ENCODE measurements at regions not wholly inside any gene's neighbourhood (a gene's known extent, or its start where the extent isn't known, plus 50 kb on each side); places are given as distances from the start of the nearest gene placed in this dataset.

GRCh38 chr9:28249424-28249823 is 676.1 kb upstream of the C9orf72 start:
- Histone ChIP-seq H3K4me1 (replicated peaks; ENCODE audit: insufficient read depth) (no peaks in the 10 kb centered on the region), H3K79me2 (ENCODE audit: low read depth) (no peaks in the 10 kb centered on the region), H3K9me2 (ENCODE audit: insufficient read depth) (no peaks in the 10 kb centered on the region), H3K9me3 (ENCODE audit: insufficient read depth, low read depth) (no peaks in the 10 kb centered on the region), H3K4me3 (no peak overlapping the region), H2AFZ (no peak overlapping the region), H3K36me3 (ENCODE audit: low read depth) (no peaks in the 10 kb centered on the region), H3K27me3 (ENCODE audit: insufficient read depth, low read depth) (no peaks in the 10 kb centered on the region), H4K20me1 (ENCODE audit: insufficient read depth) (no peaks in the 10 kb centered on the region), H3K27ac (no peak overlapping the region), H3F3A (ENCODE audit: insufficient read depth, low read depth) (no peaks in the 10 kb centered on the region), H3K4me2 (no peak overlapping the region)
- BruUV-seq (replicated peaks), result no TSS peak
- ChIA-PET POLR2A (ENCODE audit: unreplicated experiment) (no interaction called here), CTCF (no interaction called here)
- DNase-seq, result no peak
- intact Hi-C loops (cut with micrococcal nuclease; ENCODE audit: unreplicated experiment), result no loop called here
- TF ChIP-seq EZH2 (IDR thresholded peaks at IDR 0.05; ENCODE audit: low read depth), result no peak
- TF ChIP-seq CTCF (conservative IDR thresholded peaks at IDR 0.05), result no peak

DNA sequence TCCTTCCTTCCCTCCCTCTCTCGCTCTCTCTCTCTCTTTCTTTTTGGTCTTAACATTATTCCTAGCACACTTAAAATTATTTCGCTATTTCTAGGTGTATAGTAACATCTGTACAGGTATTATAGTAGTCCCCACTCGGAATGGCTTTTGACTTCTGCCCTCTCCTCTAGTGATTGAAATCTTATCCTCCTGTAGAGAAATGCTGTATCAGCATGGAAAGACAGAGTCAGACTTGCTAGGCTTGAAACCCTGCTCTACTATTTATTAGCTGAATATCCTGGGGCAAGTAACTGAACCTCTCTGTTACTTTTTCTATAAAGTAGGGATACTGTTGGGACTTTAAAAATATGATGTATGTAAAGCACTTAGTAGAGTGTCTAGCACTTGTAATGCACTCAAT is 681.9 kb upstream of the C9orf72 start:
- ChIA-PET POLR2A (ENCODE audit: unreplicated experiment) (no interaction called here), CTCF (no interaction called here)
- Histone ChIP-seq H3K36me3 (ENCODE audit: low read depth) (no peaks in the 10 kb centered on the region), H4K20me1 (ENCODE audit: insufficient read depth) (no peaks in the 10 kb centered on the region), H3K79me2 (ENCODE audit: low read depth) (no peaks in the 10 kb centered on the region), H3K9me2 (ENCODE audit: insufficient read depth) (no peaks in the 10 kb centered on the region), H2AFZ (no peak overlapping the region), H3K4me2 (no peak overlapping the region), H3K4me1 (replicated peaks; ENCODE audit: insufficient read depth) (no peaks in the 10 kb centered on the region), H3K4me3 (no peak overlapping the region), H3K27me3 (ENCODE audit: insufficient read depth, low read depth) (no peaks in the 10 kb centered on the region), H3F3A (ENCODE audit: insufficient read depth, low read depth) (no peaks in the 10 kb centered on the region), H3K9me3 (ENCODE audit: insufficient read depth, low read depth) (no peaks in the 10 kb centered on the region), H3K27ac (no peak overlapping the region)
- no peak for DNase-seq
- intact Hi-C loops (cut with micrococcal nuclease; ENCODE audit: unreplicated experiment), result no loop called here
- no peak for TF ChIP-seq CTCF (conservative IDR thresholded peaks at IDR 0.05)
- TF ChIP-seq EZH2 (IDR thresholded peaks at IDR 0.05; ENCODE audit: low read depth), result no peak
- BruUV-seq (replicated peaks), result no TSS peak

DNA sequence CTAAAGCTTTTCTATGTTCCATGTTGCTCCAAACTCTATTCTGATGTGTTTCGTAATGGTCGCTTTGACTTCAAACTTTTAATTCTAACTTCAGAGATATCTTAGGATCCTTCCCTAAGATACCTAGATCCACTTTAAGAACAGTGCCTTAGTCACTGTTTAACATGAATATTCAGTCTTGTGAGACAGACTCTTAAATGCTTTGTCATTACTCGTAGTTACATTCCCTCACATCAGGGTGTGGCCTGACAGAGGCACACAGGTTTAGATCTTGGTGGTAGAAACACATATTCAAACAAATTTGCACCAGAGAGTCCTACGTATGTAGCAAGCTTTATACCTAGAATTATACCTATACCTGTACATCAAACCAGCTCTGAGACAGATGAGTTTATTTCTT is 687.0 kb upstream of the C9orf72 start:
- no peak for DNase-seq
- ChIA-PET CTCF (no interaction called here), POLR2A (ENCODE audit: unreplicated experiment) (no interaction called here)
- Histone ChIP-seq H3K4me1 (replicated peaks; ENCODE audit: insufficient read depth) (no peaks in the 10 kb centered on the region), H3K36me3 (ENCODE audit: low read depth) (no peaks in the 10 kb centered on the region), H3K9me2 (ENCODE audit: insufficient read depth) (no peaks in the 10 kb centered on the region), H3K27me3 (ENCODE audit: insufficient read depth, low read depth) (no peaks in the 10 kb centered on the region), H2AFZ (no peak overlapping the region), H3K9me3 (ENCODE audit: insufficient read depth, low read depth) (no peaks in the 10 kb centered on the region), H3F3A (ENCODE audit: insufficient read depth, low read depth) (no peaks in the 10 kb centered on the region), H3K4me3 (no peak overlapping the region), H4K20me1 (ENCODE audit: insufficient read depth) (no peaks in the 10 kb centered on the region), H3K4me2 (no peak overlapping the region), H3K79me2 (ENCODE audit: low read depth) (no peaks in the 10 kb centered on the region), H3K27ac (no peak overlapping the region)
- intact Hi-C loops (cut with micrococcal nuclease; ENCODE audit: unreplicated experiment), result no loop called here
- no peak for TF ChIP-seq EZH2 (IDR thresholded peaks at IDR 0.05; ENCODE audit: low read depth)
- no peak for TF ChIP-seq CTCF (conservative IDR thresholded peaks at IDR 0.05)
- no TSS peak for BruUV-seq (replicated peaks)

Measured in PC-9 (cell line).